H1 (cell line): ENCODE measurements at regions not wholly inside any gene's neighbourhood (a gene's known extent, or its start where the extent isn't known, plus 50 kb on each side); places are given as distances from the start of the nearest gene placed in this dataset.

Source experiments
- CTCF ChIA-PET: fragments of 300-600 bp; sonication (Branson Sonifier 250); formaldehyde crosslinking; loops from one replicate; lab custom pipeline; 2021; ENCODE audit not compliant: partially characterized antibody; lab: Charles Lee
- POLR2A ChIA-PET: fragments of 300-600 bp; sonication (Branson Sonifier 250); formaldehyde crosslinking; loops from one replicate; lab custom pipeline; 2021; ENCODE audit warnings: inconsistent platforms; ENCODE audit not compliant: partially characterized antibody; lab: Charles Lee
- DNase-seq, 2 experiments: peaks; one replicate each; pipeline versions ENCODE4 v3.0.0 to v3.0.0-alpha.2; 2010 to 2022; ENCODE audit warnings: low spot score in 2 of 2, low read depth in 1 of 2, mixed read lengths in 1 of 2
- FAIRE-seq: peaks from 2 replicates; lab custom pipeline; 2011; peaks lifted over from hg19 to GRCh38; lab: Jason Lieb, UNC
- H2AFZ ChIP-seq: 2 replicates; pipeline ENCODE4 v1.8.1; 2012; ENCODE audit warnings: low read length, inconsistent platforms
- H2AK5ac ChIP-seq: 2 replicates; pipeline ENCODE4 v1.6.1; 2013; ENCODE audit warnings: low read depth, low read length
- H2BK120ac ChIP-seq: replicated peaks from 2 replicates; pipeline ENCODE3; 2013; ENCODE audit warnings: low read depth, low read length, inconsistent platforms
- H2BK12ac ChIP-seq: 2 replicates; pipeline ENCODE4 v1.6.1; 2013; ENCODE audit warnings: low read depth, low read length
- H2BK15ac ChIP-seq: 2 replicates; pipeline ENCODE4 v1.6.1; 2013; ENCODE audit warnings: low read length
- H2BK20ac ChIP-seq: 2 replicates; pipeline ENCODE4 v1.6.1; 2013; ENCODE audit warnings: low read length
- H2BK5ac ChIP-seq: 2 replicates; pipeline ENCODE4 v1.6.1; 2013; ENCODE audit warnings: low read depth, low read length
- H3K14ac ChIP-seq: 2 replicates; pipeline ENCODE4 v1.6.1; 2013; ENCODE audit warnings: inconsistent platforms; ENCODE audit not compliant: insufficient read length
- H3K18ac ChIP-seq: 2 replicates; pipeline ENCODE4 v1.6.1; 2013; ENCODE audit warnings: low read length; ENCODE audit errors: extremely low read depth
- H3K23ac ChIP-seq: 2 replicates; pipeline ENCODE4 v1.6.1; 2013; ENCODE audit warnings: inconsistent platforms; ENCODE audit not compliant: insufficient read length
- H3K23me2 ChIP-seq: 2 replicates; pipeline ENCODE4 v1.6.1; 2013; ENCODE audit warnings: low read depth, low read length
- H3K27ac ChIP-seq: 2 replicates; pipeline ENCODE4 v1.6.1; 2011; ENCODE audit warnings: low read depth, low read length, inconsistent platforms
- H3K27me3 ChIP-seq, 4 experiments: replicated peaks in 1 of 4; 1 replicate in 1 of 4; 2 replicates in 3 of 4; pipeline versions ENCODE4 v1.6.1 to v1.8.1; 2011 to 2013; ENCODE audit warnings: low read length in 3 of 4, mild to moderate bottlenecking in 3 of 4, inconsistent platforms in 2 of 4, mixed read lengths in 2 of 4, moderate library complexity in 1 of 4; ENCODE audit not compliant: control insufficient read depth in 3 of 4, insufficient read depth in 3 of 4; ENCODE audit errors: extremely low read depth in 1 of 4
- H3K36me3 ChIP-seq, 4 experiments: 2 replicates each; pipeline versions ENCODE4 v1.6.1 to v1.8.1; 2011 to 2013; ENCODE audit warnings: mild to moderate bottlenecking in 4 of 4, low read length in 3 of 4, moderate library complexity in 2 of 4, control low read depth in 1 of 4, inconsistent platforms in 1 of 4; ENCODE audit not compliant: insufficient read depth in 4 of 4, control insufficient read depth in 2 of 4
- H3K4ac ChIP-seq: replicated peaks from 2 replicates; pipeline ENCODE3; 2013; ENCODE audit warnings: low read length, low read depth, mixed read lengths, inconsistent platforms; ENCODE audit not compliant: insufficient read length
- H3K4me1 ChIP-seq, 4 experiments: replicated peaks in 1 of 4; 1 replicate in 1 of 4; 2 replicates in 3 of 4; pipeline versions ENCODE4 v1.6.1 to v1.8.1; 2011 to 2013; ENCODE audit warnings: low read length in 3 of 4, inconsistent platforms in 2 of 4, mixed read lengths in 1 of 4; ENCODE audit not compliant: insufficient read depth in 4 of 4, control insufficient read depth in 3 of 4
- H3K4me2 ChIP-seq, 2 experiments: 2 replicates each; pipeline versions ENCODE4 v1.6.1 to v1.8.1; 2011 to 2013; ENCODE audit warnings: low read depth in 2 of 2, low read length in 2 of 2, control low read depth in 1 of 2, inconsistent platforms in 1 of 2, mild to moderate bottlenecking in 1 of 2; ENCODE audit not compliant: insufficient read depth in 1 of 2
- H3K4me3 ChIP-seq, 4 experiments: fragments of 200-600, 300-600 bp in 1 of 4; sonication (generic), shearing (Covaris generic), sonication (Bioruptor Twin) in 1 of 4; 2 replicates each; pipeline versions ENCODE4 v1.5.1 to v1.8.1; 2011 to 2016; ENCODE audit warnings: low read length in 4 of 4, low read depth in 3 of 4, control low read depth in 2 of 4, inconsistent platforms in 2 of 4, mild to moderate bottlenecking in 2 of 4, mixed read lengths in 1 of 4, moderate library complexity in 1 of 4; ENCODE audit not compliant: insufficient read depth in 2 of 4; ENCODE audit errors: extremely low read depth in 1 of 4
- H3K56ac ChIP-seq: replicated peaks from 2 replicates; pipeline ENCODE3; 2013; ENCODE audit warnings: low read depth, mild to moderate bottlenecking, mixed read lengths, low read length, inconsistent platforms; ENCODE audit not compliant: insufficient read length
- H3K79me1 ChIP-seq: 2 replicates; pipeline ENCODE4 v1.6.1; 2013; ENCODE audit warnings: low read depth, low read length, control low read depth
- H3K79me2 ChIP-seq, 2 experiments: 2 replicates each; pipeline versions ENCODE4 v1.6.1 to v1.8.1; 2012 to 2013; ENCODE audit warnings: low read length in 2 of 2, mild to moderate bottlenecking in 2 of 2, inconsistent platforms in 1 of 2; ENCODE audit not compliant: insufficient read depth in 2 of 2, control insufficient read depth in 1 of 2
- H3K9ac ChIP-seq, 4 experiments: replicated peaks in 1 of 4; 1 replicate in 1 of 4; 2 replicates in 3 of 4; pipeline versions ENCODE4 v1.6.1 to v1.8.1; 2011 to 2013; ENCODE audit warnings: low read depth in 3 of 4, low read length in 3 of 4, control low read depth in 2 of 4, mild to moderate bottlenecking in 2 of 4, moderate library complexity in 2 of 4, inconsistent platforms in 1 of 4; ENCODE audit errors: extremely low read depth in 1 of 4
- H3K9me3 ChIP-seq, 2 experiments: 2 replicates each; pipeline versions ENCODE4 v1.6.1 to v1.8.1; 2012 to 2013; ENCODE audit warnings: mild to moderate bottlenecking in 2 of 2, moderate library complexity in 2 of 2, control low read depth in 1 of 2, inconsistent platforms in 1 of 2, low read depth in 1 of 2, low read length in 1 of 2, mixed read lengths in 1 of 2; ENCODE audit not compliant: insufficient read depth in 2 of 2
- H4K20me1 ChIP-seq, 2 experiments: replicated peaks in 1 of 2; 2 replicates each; pipeline versions ENCODE3 to v1.8.1; 2011 to 2013; ENCODE audit warnings: inconsistent platforms in 2 of 2, low read length in 2 of 2, mild to moderate bottlenecking in 1 of 2; ENCODE audit not compliant: insufficient read depth in 2 of 2, control insufficient read depth in 1 of 2
- H4K5ac ChIP-seq: 2 replicates; pipeline ENCODE4 v1.6.1; 2013; ENCODE audit warnings: low read length, low read depth, mixed read lengths, inconsistent platforms; ENCODE audit not compliant: insufficient read length
- H4K8ac ChIP-seq: 2 replicates; pipeline ENCODE4 v1.8.0; 2013; ENCODE audit warnings: mild to moderate bottlenecking, moderate library complexity, low read length, inconsistent platforms; ENCODE audit not compliant: insufficient read depth; ENCODE audit errors: extremely low read depth
- H4K91ac ChIP-seq: replicated peaks from 2 replicates; pipeline ENCODE3; 2013; ENCODE audit warnings: low read length, mixed read lengths, inconsistent platforms; ENCODE audit not compliant: insufficient read length
- SP2 ChIP-seq: IDR thresholded peaks from 2 replicates; pipeline ENCODE4 v1.6.1; 2012; ENCODE audit warnings: mild to moderate bottlenecking, low read length, inconsistent platforms
- TEAD4 ChIP-seq: IDR thresholded peaks from 2 replicates; pipeline ENCODE4 v1.6.1; 2012; ENCODE audit warnings: low read depth, low read length, inconsistent platforms, mixed read lengths
- WGBS, 2 experiments: shearing (Covaris generic) in 1 of 2; methylation state at CpG; one replicate each; pipeline versions ENCODE4 v1.1.6 to v1.1.7; 2013 to 2015; ENCODE audit warnings: low lambda C conversion rate in 2 of 2, mixed read lengths in 2 of 2, inconsistent platforms in 1 of 2, low coverage in 1 of 2, missing lambda C conversion rate in 1 of 2; ENCODE audit not compliant: insufficient replicate concordance in 2 of 2, insufficient coverage in 1 of 2, insufficient read length in 1 of 2; ENCODE audit errors: extremely low coverage in 1 of 2, missing lambda C conversion rate in 1 of 2; 5-methylcytosine and 5-hydroxymethylcytosine counted together

- Histone ChIP-seq H3K4me1 (no peaks in the 10 kb centered on the region), H3K27ac (no peak overlapping the region), H3K18ac (no peak overlapping the region), H3K56ac (no peak overlapping the region), H3K27me3 (no peaks in the 10 kb centered on the region), H3K4me2 (no peak overlapping the region), H3K23ac (no peak overlapping the region), H3K9ac (no peak overlapping the region), H2BK15ac (no peak overlapping the region), H3K9me3 (no peaks in the 10 kb centered on the region), H3K4ac (no peak overlapping the region), H2BK20ac (no peak overlapping the region), H2BK5ac (no peak overlapping the region), H2AFZ (no peak overlapping the region), H2BK12ac (no peak overlapping the region), H3K23me2 (no peaks in the 10 kb centered on the region), H4K8ac (no peak overlapping the region), H3K79me2 (no peaks in the 10 kb centered on the region), H3K14ac (no peak overlapping the region), H4K20me1 (no peaks in the 10 kb centered on the region), H3K36me3 (no peaks in the 10 kb centered on the region), H2BK120ac (no peak overlapping the region), H3K4me3 (no peak overlapping the region), H2AK5ac (no peak overlapping the region), H3K79me1 (no peaks in the 10 kb centered on the region), H4K5ac (no peak overlapping the region), H4K91ac (no peak overlapping the region)
- CTCF ChIA-PET: interaction anchor here (1.4 kb wide), 1 partner anchor 36 kb away, joined by 3 read pairs; no protein-coding TSS in a partner anchor
- WGBS, 2 experiments: 96% methylated on average over 4 of the region's 4 CpGs; no CpG with 5 or more reads in 1 of the 2 experiments
- DNase-seq: no peak
- TF ChIP-seq TEAD4 (no peak), SP2 (no peak)
- POLR2A ChIA-PET: no interaction called here
- no peak for FAIRE-seq
Observed at GRCh38 chr17:12431188-12431587, 234.5 kb upstream of the MYOCD start.
